ENCODE measurements at regions not wholly inside any gene's neighbourhood (a gene's known extent, or its start where the extent isn't known, plus 50 kb on each side); places are given as distances from the start of the nearest gene placed in this dataset.

GRCh38 chr3:173216063-173216462 is 75.0 kb upstream of the SPATA16 start:
- TF ChIP-seq CTCF (optimal IDR thresholded peaks at IDR 0.05 in 1 of 3, IDR thresholded peaks at IDR 0.05 in 1 of 3, conservative IDR thresholded peaks at IDR 0.05 in 1 of 3; ENCODE audit: extremely low read depth in 1 of 3, insufficient read depth in 2 of 3, low read length in 3 of 3), result no peak
- TF ChIP-seq EZH2 (IDR thresholded peaks at IDR 0.05; ENCODE audit: low read length), result no peak
